H9 (cell line): ENCODE measurements at regions not wholly inside any gene's neighbourhood (a gene's known extent, or its start where the extent isn't known, plus 50 kb on each side); places are given as distances from the start of the nearest gene placed in this dataset.

Source experiments
- DNase-seq: peaks from one replicate; pipeline ENCODE4 v3.0.0-alpha.2; 2017
- H2AFZ ChIP-seq: one replicate; pipeline ENCODE4 v1.6.1; 2013; ENCODE audit warnings: mild to moderate bottlenecking, low read length, control low read depth, moderate library complexity
- H2AK5ac ChIP-seq: 2 replicates; pipeline ENCODE4 v1.6.1; 2013; ENCODE audit warnings: low read length, control low read depth, mixed read lengths; ENCODE audit not compliant: insufficient read length
- H2BK120ac ChIP-seq: one replicate; pipeline ENCODE4 v1.6.1; 2013; ENCODE audit warnings: low read depth, mild to moderate bottlenecking, low read length, control low read depth, inconsistent platforms; ENCODE audit not compliant: poor library complexity, severe bottlenecking
- H2BK12ac ChIP-seq: 2 replicates; pipeline ENCODE4 v1.6.1; 2013; ENCODE audit warnings: low read length, control low read depth, mixed read lengths, low read depth; ENCODE audit not compliant: insufficient read length
- H2BK15ac ChIP-seq: 2 replicates; pipeline ENCODE4 v1.6.1; 2013; ENCODE audit warnings: low read depth, low read length, control low read depth
- H2BK20ac ChIP-seq: one replicate; pipeline ENCODE4 v1.6.1; 2013; ENCODE audit warnings: low read depth, mild to moderate bottlenecking, low read length, control low read depth, inconsistent platforms; ENCODE audit not compliant: poor library complexity, severe bottlenecking
- H2BK5ac ChIP-seq: 2 replicates; pipeline ENCODE4 v1.6.1; 2013; ENCODE audit warnings: low read length, control low read depth, mixed read lengths; ENCODE audit not compliant: insufficient read length
- H3K14ac ChIP-seq: 2 replicates; pipeline ENCODE4 v1.6.1; 2013; ENCODE audit warnings: low read length, control low read depth; ENCODE audit not compliant: insufficient read depth
- H3K18ac ChIP-seq: 2 replicates; pipeline ENCODE4 v1.6.1; 2013; ENCODE audit warnings: low read depth, mild to moderate bottlenecking, mixed read lengths, low read length, control low read depth; ENCODE audit not compliant: insufficient read length
- H3K23ac ChIP-seq: 2 replicates; pipeline ENCODE4 v1.6.1; 2013; ENCODE audit warnings: low read length, control low read depth, mixed read lengths, low read depth; ENCODE audit not compliant: insufficient read length
- H3K23me2 ChIP-seq: 2 replicates; pipeline ENCODE4 v1.6.1; 2013; ENCODE audit warnings: low read depth, mild to moderate bottlenecking, mixed read lengths, low read length, control low read depth; ENCODE audit not compliant: insufficient read length, poor library complexity, severe bottlenecking
- H3K27ac ChIP-seq: 2 replicates; pipeline ENCODE4 v1.5.1; 2013; ENCODE audit warnings: low read length, control low read depth, mixed read lengths, low read depth; ENCODE audit not compliant: insufficient read length
- H3K27me3 ChIP-seq: 2 replicates; pipeline ENCODE4 v1.6.1; 2013; ENCODE audit warnings: low read length, control low read depth, inconsistent platforms; ENCODE audit not compliant: insufficient read depth
- H3K4ac ChIP-seq: 2 replicates; pipeline ENCODE4 v1.6.1; 2013; ENCODE audit warnings: low read depth, mild to moderate bottlenecking, control low read depth, inconsistent platforms, low read length, moderate library complexity
- H3K4me1 ChIP-seq: 2 replicates; pipeline ENCODE4 v1.6.1; 2013; ENCODE audit warnings: low read length, control low read depth, inconsistent platforms; ENCODE audit not compliant: insufficient read depth
- H3K4me2 ChIP-seq: 2 replicates; pipeline ENCODE4 v1.6.1; 2013; ENCODE audit warnings: low read length, control low read depth, mixed read lengths; ENCODE audit not compliant: insufficient read length, insufficient read depth
- H3K56ac ChIP-seq: 2 replicates; pipeline ENCODE4 v1.6.1; 2013; ENCODE audit warnings: low read depth, mild to moderate bottlenecking, mixed read lengths, low read length, control low read depth; ENCODE audit not compliant: insufficient read length
- H3K79me1 ChIP-seq: 2 replicates; pipeline ENCODE4 v1.6.1; 2013; ENCODE audit warnings: low read depth, mild to moderate bottlenecking, moderate library complexity, low read length, control low read depth, inconsistent platforms; ENCODE audit not compliant: insufficient read depth, poor library complexity, severe bottlenecking
- H3K79me2 ChIP-seq: 2 replicates; pipeline ENCODE4 v1.6.1; 2013; ENCODE audit warnings: low read length, control low read depth, inconsistent platforms; ENCODE audit not compliant: insufficient read depth
- H3K9ac ChIP-seq: 2 replicates; pipeline ENCODE4 v1.6.1; 2013; ENCODE audit warnings: low read length, control low read depth, mixed read lengths; ENCODE audit not compliant: insufficient read length; ENCODE audit errors: extremely low read depth
- H3K9me3 ChIP-seq: one replicate; pipeline ENCODE4 v1.6.1; 2013; ENCODE audit warnings: low read depth, low read length, inconsistent platforms; ENCODE audit not compliant: control insufficient read depth
- H3T11ph ChIP-seq: one replicate; pipeline ENCODE4 v1.6.1; 2013; ENCODE audit warnings: mild to moderate bottlenecking, low read length, control low read depth, inconsistent platforms
- H4K20me1 ChIP-seq: one replicate; pipeline ENCODE4 v1.6.1; 2013; ENCODE audit not compliant: control insufficient read depth, insufficient read length, insufficient read depth
- H4K5ac ChIP-seq: 2 replicates; pipeline ENCODE4 v1.6.1; 2013; ENCODE audit warnings: low read depth, mild to moderate bottlenecking, mixed read lengths, low read length, control low read depth; ENCODE audit not compliant: insufficient read length
- H4K8ac ChIP-seq: replicated peaks from 2 replicates; pipeline ENCODE4 v1.6.1; 2013; ENCODE audit warnings: low read length, control low read depth, mixed read lengths, low read depth; ENCODE audit not compliant: insufficient read length
- H4K91ac ChIP-seq: 2 replicates; pipeline ENCODE4 v1.6.1; 2013; ENCODE audit warnings: low read depth, mild to moderate bottlenecking, moderate library complexity, mixed read lengths, low read length, control low read depth; ENCODE audit not compliant: insufficient read length
- H3K27ac Mint-ChIP-seq, 3 experiments: 2 replicates in 2 of 3; 3 replicates in 1 of 3; pipeline ENCODE4 v1.8.0; 2020 to 2021; ENCODE audit warnings: mixed read lengths in 3 of 3, mild to moderate bottlenecking in 1 of 3, moderate library complexity in 1 of 3
- H3K27me3 Mint-ChIP-seq: 2 replicates; pipeline ENCODE4 v1.8.0; 2021; ENCODE audit warnings: low read depth, mild to moderate bottlenecking, moderate library complexity, mixed read lengths
- H3K36me3 Mint-ChIP-seq, 3 experiments: 2 replicates in 2 of 3; 3 replicates in 1 of 3; pipeline ENCODE4 v1.8.0; 2020 to 2021; ENCODE audit warnings: low read depth in 3 of 3, mixed read lengths in 3 of 3; ENCODE audit not compliant: insufficient read depth in 1 of 3
- H3K4me1 Mint-ChIP-seq, 2 experiments: 2 replicates each; pipeline ENCODE4 v1.8.0; 2020; ENCODE audit warnings: mixed read lengths in 2 of 2
- H3K4me3 Mint-ChIP-seq, 2 experiments: 2 replicates in 1 of 2; 3 replicates in 1 of 2; pipeline ENCODE4 v1.8.0; 2020 to 2021; ENCODE audit warnings: mild to moderate bottlenecking in 2 of 2, mixed read lengths in 2 of 2, moderate library complexity in 1 of 2
- H3K9me3 Mint-ChIP-seq, 2 experiments: 2 replicates in 1 of 2; 3 replicates in 1 of 2; pipeline ENCODE4 v1.8.0; 2020; ENCODE audit warnings: mild to moderate bottlenecking in 2 of 2, mixed read lengths in 2 of 2, moderate library complexity in 1 of 2
- WGBS: extraction: QIAGEN DNeasy Blood & Tissue Kit; methylation state at CpG from one replicate; pipeline ENCODE4 v1.1.7; 2013; ENCODE audit warnings: missing lambda C conversion rate, low lambda C conversion rate, mixed read lengths; ENCODE audit not compliant: insufficient read length; ENCODE audit errors: extremely low coverage; 5-methylcytosine and 5-hydroxymethylcytosine counted together
- TF ChIP-seq, protein P1 (sequence below): fragments of 200-600 bp; sonication (generic); conservative IDR thresholded peaks from 3 replicates; pipeline ENCODE4 v1.8.0; 2021; ENCODE audit warnings: antibody characterized with exemption, mild to moderate bottlenecking

- Histone ChIP-seq H3T11ph (no peak overlapping the region), H4K5ac (no peak overlapping the region), H3K4me1 (no peaks in the 10 kb centered on the region), H3K4me2 (no peak overlapping the region), H3K23ac (no peak overlapping the region), H4K8ac (no peak overlapping the region), H3K27ac (no peak overlapping the region), H3K14ac (no peak overlapping the region), H3K4ac (no peak overlapping the region), H3K23me2 (no peaks in the 10 kb centered on the region), H4K91ac (no peak overlapping the region), H2BK15ac (no peak overlapping the region), H2BK12ac (no peak overlapping the region), H3K27me3 (no peaks in the 10 kb centered on the region), H2AK5ac (no peak overlapping the region), H2BK120ac (no peak overlapping the region), H3K79me1 (no peaks in the 10 kb centered on the region), H4K20me1 (no peaks in the 10 kb centered on the region), H3K9ac (no peak overlapping the region), H2AFZ (no peak overlapping the region), H3K9me3 (no peaks in the 10 kb centered on the region), H2BK5ac (no peak overlapping the region), H2BK20ac (no peak overlapping the region), H3K79me2 (no peaks in the 10 kb centered on the region), H3K18ac (no peak overlapping the region), H3K56ac (no peak overlapping the region)
- Mint-ChIP-seq H3K36me3 (no peaks in the 10 kb centered on the region), H3K4me3 (no peak overlapping the region), H3K27me3 (no peaks in the 10 kb centered on the region), H3K4me1 (no peaks in the 10 kb centered on the region), H3K27ac (no peak overlapping the region), H3K9me3 (no peaks in the 10 kb centered on the region)
- WGBS, result 100% methylated on average over 2 of the region's 2 CpGs
- no peak for DNase-seq
- TF ChIP-seq, protein P1, sequence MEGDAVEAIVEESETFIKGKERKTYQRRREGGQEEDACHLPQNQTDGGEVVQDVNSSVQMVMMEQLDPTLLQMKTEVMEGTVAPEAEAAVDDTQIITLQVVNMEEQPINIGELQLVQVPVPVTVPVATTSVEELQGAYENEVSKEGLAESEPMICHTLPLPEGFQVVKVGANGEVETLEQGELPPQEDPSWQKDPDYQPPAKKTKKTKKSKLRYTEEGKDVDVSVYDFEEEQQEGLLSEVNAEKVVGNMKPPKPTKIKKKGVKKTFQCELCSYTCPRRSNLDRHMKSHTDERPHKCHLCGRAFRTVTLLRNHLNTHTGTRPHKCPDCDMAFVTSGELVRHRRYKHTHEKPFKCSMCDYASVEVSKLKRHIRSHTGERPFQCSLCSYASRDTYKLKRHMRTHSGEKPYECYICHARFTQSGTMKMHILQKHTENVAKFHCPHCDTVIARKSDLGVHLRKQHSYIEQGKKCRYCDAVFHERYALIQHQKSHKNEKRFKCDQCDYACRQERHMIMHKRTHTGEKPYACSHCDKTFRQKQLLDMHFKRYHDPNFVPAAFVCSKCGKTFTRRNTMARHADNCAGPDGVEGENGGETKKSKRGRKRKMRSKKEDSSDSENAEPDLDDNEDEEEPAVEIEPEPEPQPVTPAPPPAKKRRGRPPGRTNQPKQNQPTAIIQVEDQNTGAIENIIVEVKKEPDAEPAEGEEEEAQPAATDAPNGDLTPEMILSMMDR, result no peak
Measured at GRCh38 chr6:103344554-103345163, 1515.1 kb downstream of the HACE1 start.
